GM23338 (cell line): ENCODE measurements at regions not wholly inside any gene's neighbourhood (a gene's known extent, or its start where the extent isn't known, plus 50 kb on each side); places are given as distances from the start of the nearest gene placed in this dataset.

Experiments used
- ATAC-seq: fragments of 200-7000 bp; cut with Tn5 transposase; 3 replicates; pipeline ENCODE4 v1.9.1; 2020
- DNase-seq: peaks from one replicate; pipeline ENCODE4 v3.0.0-alpha.2; 2015; ENCODE audit warnings: low spot score
- H2AFZ ChIP-seq: fragments of 200-600 bp; sonication (generic); 2 replicates; pipeline ENCODE4 v1.8.0; 2016; ENCODE audit warnings: antibody characterized with exemption, mild to moderate bottlenecking, moderate library complexity
- H3F3A ChIP-seq: fragments of 200-600 bp; sonication (generic); replicated peaks from 2 replicates; pipeline ENCODE4 v1.8.0; 2017; ENCODE audit warnings: antibody characterized with exemption, mixed run types, low read depth
- H3K27ac ChIP-seq: fragments of 200-600 bp; sonication (generic); 2 replicates; pipeline ENCODE4 v1.6.1; 2016; ENCODE audit warnings: low read depth
- H3K27me3 ChIP-seq: fragments of 200-600 bp; sonication (generic); 2 replicates; pipeline ENCODE4 v1.8.0; 2016; ENCODE audit warnings: mild to moderate bottlenecking, mixed run types, moderate library complexity; ENCODE audit not compliant: insufficient read depth
- H3K36me3 ChIP-seq: fragments of 200-600 bp; sonication (generic); 2 replicates; pipeline ENCODE4 v1.8.0; 2016; ENCODE audit warnings: mild to moderate bottlenecking; ENCODE audit not compliant: insufficient read depth
- H3K4me1 ChIP-seq: fragments of 200-600 bp; sonication (generic); 2 replicates; pipeline ENCODE4 v1.8.0; 2016; ENCODE audit warnings: mild to moderate bottlenecking, moderate library complexity; ENCODE audit not compliant: insufficient read depth
- H3K4me2 ChIP-seq: fragments of 200-600 bp; sonication (generic); 2 replicates; pipeline ENCODE4 v1.7.1; 2017; ENCODE audit warnings: mixed run types
- H3K4me3 ChIP-seq: fragments of 200-600 bp; sonication (generic); 2 replicates; pipeline ENCODE4 v1.6.1; 2016; ENCODE audit warnings: mixed run types
- H3K79me2 ChIP-seq: fragments of 200-600 bp; sonication (generic); replicated peaks from 2 replicates; pipeline ENCODE4 v1.8.0; 2017; ENCODE audit warnings: mild to moderate bottlenecking; ENCODE audit not compliant: insufficient read depth
- H3K9me2 ChIP-seq: fragments of 200-600 bp; sonication (generic); 2 replicates; pipeline ENCODE4 v1.8.0; 2017; ENCODE audit not compliant: insufficient read depth
- H4K20me1 ChIP-seq: fragments of 200-600 bp; sonication (generic); replicated peaks from 2 replicates; pipeline ENCODE4 v1.8.0; 2017; ENCODE audit warnings: mild to moderate bottlenecking; ENCODE audit not compliant: insufficient read depth
- H3K27ac Mint-ChIP-seq: 2 replicates; pipeline ENCODE4 v1.8.0; 2020; ENCODE audit warnings: inconsistent platforms, mild to moderate bottlenecking, moderate library complexity, mixed read lengths
- H3K27me3 Mint-ChIP-seq: 3 replicates; pipeline ENCODE4 v1.8.0; 2022; ENCODE audit warnings: low read depth, mild to moderate bottlenecking, moderate library complexity, mixed read lengths, inconsistent platforms; ENCODE audit not compliant: insufficient read depth, poor library complexity
- H3K36me3 Mint-ChIP-seq: 3 replicates; pipeline ENCODE4 v1.8.0; 2021; ENCODE audit warnings: low read depth, mild to moderate bottlenecking, inconsistent platforms, moderate library complexity, mixed read lengths
- H3K4me1 Mint-ChIP-seq: 3 replicates; pipeline ENCODE4 v1.8.0; 2020; ENCODE audit warnings: mild to moderate bottlenecking, inconsistent platforms, mixed read lengths
- H3K4me3 Mint-ChIP-seq: 3 replicates; pipeline ENCODE4 v1.8.0; 2021; ENCODE audit warnings: moderate library complexity, mild to moderate bottlenecking, inconsistent platforms, mixed read lengths
- H3K9me3 Mint-ChIP-seq: 3 replicates; pipeline ENCODE4 v1.8.0; 2020; ENCODE audit warnings: moderate library complexity, mild to moderate bottlenecking, inconsistent platforms, mixed read lengths
- CREB1 ChIP-seq: fragments of 250-450 bp; sonication (Bioruptor Pico); IDR thresholded peaks from 2 replicates; pipeline ENCODE4 v1.5.0; 2020; ENCODE audit warnings: low read depth, mild to moderate bottlenecking, moderate library complexity
- CTCF ChIP-seq, 2 experiments: fragments of 200-600 bp in 1 of 2; sonication (generic) in 1 of 2; conservative IDR thresholded peaks; 2 replicates each; pipeline versions ENCODE4 v1.5.1 to v1.6.1; 2016 to 2017; ENCODE audit warnings: antibody characterized with exemption in 2 of 2, low read depth in 2 of 2, mild to moderate bottlenecking in 2 of 2, moderate library complexity in 1 of 2
- ETS1 ChIP-seq: IDR thresholded peaks from 2 replicates; pipeline ENCODE4 v1.6.1; 2016; ENCODE audit warnings: antibody characterized with exemption
- EZH2 ChIP-seq: fragments of 200-600 bp; sonication (generic); IDR thresholded peaks from one replicate; pipeline ENCODE4 v1.8.0; 2017; ENCODE audit warnings: antibody characterized with exemption, mild to moderate bottlenecking, low read depth; ENCODE audit not compliant: unreplicated experiment
- EZH2phosphoT487 ChIP-seq: fragments of 200-600 bp; sonication (generic); IDR thresholded peaks from one replicate; pipeline ENCODE4 v1.8.1; 2018; ENCODE audit warnings: antibody characterized with exemption; ENCODE audit not compliant: unreplicated experiment
- JUNB ChIP-seq: IDR thresholded peaks from one replicate; pipeline ENCODE4 v1.6.1; 2016; ENCODE audit warnings: antibody characterized with exemption; ENCODE audit not compliant: unreplicated experiment
- NANOG ChIP-seq: IDR thresholded peaks from 2 replicates; pipeline ENCODE4 v1.6.1; 2016; ENCODE audit warnings: antibody characterized with exemption, borderline replicate concordance
- POLR2AphosphoS5 ChIP-seq: IDR thresholded peaks from 2 replicates; pipeline ENCODE4 v1.6.1; 2016; ENCODE audit warnings: antibody characterized with exemption, low read depth
- REST ChIP-seq: IDR thresholded peaks from one replicate; pipeline ENCODE4 v1.6.1; 2018; ENCODE audit warnings: antibody characterized with exemption; ENCODE audit not compliant: unreplicated experiment
- STAT1 ChIP-seq: IDR thresholded peaks from one replicate; pipeline ENCODE4 v1.6.1; 2016; ENCODE audit warnings: antibody characterized with exemption; ENCODE audit not compliant: unreplicated experiment
- ZNF114 ChIP-seq: fragments of 250-450 bp; sonication (Bioruptor Pico); IDR thresholded peaks from 2 replicates; pipeline ENCODE4 v1.5.0; 2020; ENCODE audit warnings: mild to moderate bottlenecking, moderate library complexity
- ZNF331 ChIP-seq: fragments of 250-450 bp; sonication (Bioruptor Pico); IDR thresholded peaks from 2 replicates; pipeline ENCODE4 v1.5.0; 2020; ENCODE audit warnings: low read depth, mild to moderate bottlenecking, moderate library complexity
- ZNF462 ChIP-seq: fragments of 250-450 bp; sonication (Bioruptor Pico); IDR thresholded peaks from 2 replicates; pipeline ENCODE4 v1.5.0; 2020; ENCODE audit warnings: mild to moderate bottlenecking, moderate library complexity

GRCh38 chr14:76574416-76575095 is 186.7 kb upstream of the VASH1 start:
- ATAC-seq (no peak), DNase-seq (no peak)
- Histone ChIP-seq H3K27me3 (no peaks in the 10 kb centered on the region), H3K4me3 (no peak overlapping the region), H3K9me2 (no peaks in the 10 kb centered on the region), H3K4me1 (no peaks in the 10 kb centered on the region), H3K36me3 (no peaks in the 10 kb centered on the region), H3F3A (no peaks in the 10 kb centered on the region), H3K79me2 (no peaks in the 10 kb centered on the region), H2AFZ (no peak overlapping the region; the same call in 1 of the 2 replicates), H4K20me1 (no peaks in the 10 kb centered on the region), H3K4me2 (no peak overlapping the region), H3K27ac (no peak overlapping the region)
- H3K4me1 Mint-ChIP-seq: peaks cover 4% of the 10 kb centered on the region; the same call in 1 of the 3 replicates
- peaks cover 3% of the 10 kb centered on the region; the same call in 2 of the 3 replicates for H3K9me3 Mint-ChIP-seq
- no peak overlapping the region for H3K4me3 Mint-ChIP-seq
- H3K27me3 Mint-ChIP-seq: peaks cover 3% of the 10 kb centered on the region
- H3K36me3 Mint-ChIP-seq: no peaks in the 10 kb centered on the region
- TF ChIP-seq EZH2phosphoT487 (no peak), ZNF331 (CRISPR knock-in tag) (no peak), REST (no peak), ETS1 (no peak), EZH2 (no peak), JUNB (no peak), STAT1 (no peak), ZNF462 (CRISPR knock-in tag) (no peak), NANOG (no peak), CTCF (conservative IDR thresholded peaks at IDR 0.05; ENCODE audit: low read depth in 2 of 2) (no peak), ZNF114 (no peak), POLR2AphosphoS5 (no peak), CREB1 (CRISPR knock-in tag) (no peak)
- no peak overlapping the region for H3K27ac Mint-ChIP-seq
